ENCODE measurements at regions not wholly inside any gene's neighbourhood (a gene's known extent, or its start where the extent isn't known, plus 50 kb on each side); places are given as distances from the start of the nearest gene placed in this dataset.
"Not testable (repeated sequence)": the region's sequence is repeated elsewhere in the genome, so short reads cannot be mapped to it uniquely, and the experiment has no call there.

DNA sequence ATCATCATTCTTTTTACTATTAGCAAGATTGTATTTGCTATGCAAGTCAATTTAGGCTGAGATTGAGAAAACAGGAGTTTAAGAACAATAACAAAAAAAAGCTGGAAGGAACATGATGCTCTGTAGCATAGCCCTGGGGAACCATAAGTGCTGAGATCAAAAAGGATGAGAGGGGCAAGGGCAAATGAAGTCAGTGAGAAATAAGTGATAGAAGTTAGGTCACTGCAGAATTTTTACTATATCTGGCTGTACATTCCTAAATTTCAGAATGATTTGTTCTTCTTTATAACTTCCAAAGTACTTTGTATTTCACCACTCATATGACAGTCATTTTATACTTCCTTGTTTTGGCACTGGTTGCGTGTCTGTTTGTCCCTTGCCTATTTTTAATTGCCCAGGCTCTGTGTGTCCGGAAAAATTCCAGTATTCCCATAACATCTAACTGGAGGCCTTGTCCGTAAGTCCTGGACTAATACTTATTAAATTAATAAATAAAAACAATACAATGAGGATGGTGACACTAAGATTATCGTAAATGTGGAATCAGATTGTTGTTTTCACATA, 444.7 kb downstream of the TENT5A start:
- DNase-seq = no peak
- CTCF ChIA-PET = no interaction called here
- H3K27ac Mint-ChIP-seq = no peak overlapping the region
- POLR2A ChIA-PET = no interaction called here
- no peaks in the 10 kb centered on the region for H3K36me3 Mint-ChIP-seq (ENCODE audit: low read depth)
- H3K4me1 Mint-ChIP-seq = no peaks in the 10 kb centered on the region
- no peak overlapping the region for H3K4me3 Mint-ChIP-seq
- H3K9me3 Mint-ChIP-seq = peaks cover 3% of the 10 kb centered on the region
- H3K27me3 Mint-ChIP-seq = no peaks in the 10 kb centered on the region

DNA sequence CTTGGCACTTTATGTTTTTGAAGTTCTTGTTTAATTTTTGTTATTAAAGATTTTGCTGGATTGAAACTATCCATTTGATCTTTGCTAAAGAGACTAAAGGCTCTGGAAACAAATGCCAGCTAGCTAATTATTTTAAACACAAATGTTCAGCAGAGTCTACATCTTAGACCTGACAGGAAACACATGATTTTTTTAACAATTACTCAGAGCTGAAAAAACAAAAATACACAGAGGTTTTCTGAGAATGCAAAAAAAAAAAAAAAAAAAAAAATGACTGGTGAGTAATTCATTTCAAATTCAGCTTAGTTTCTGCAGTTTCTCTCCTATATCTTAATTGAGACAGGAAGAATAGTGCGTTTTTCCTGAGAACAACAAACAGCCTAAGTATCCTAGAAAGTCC, 448.0 kb downstream of the TENT5A start:
- H3K27ac Mint-ChIP-seq = no peak overlapping the region
- CTCF ChIA-PET = no interaction called here
- DNase-seq = no peak
- H3K36me3 Mint-ChIP-seq (ENCODE audit: low read depth) = no peaks in the 10 kb centered on the region
- no peak overlapping the region for H3K4me3 Mint-ChIP-seq
- no peaks in the 10 kb centered on the region for H3K4me1 Mint-ChIP-seq
- no peaks in the 10 kb centered on the region for H3K27me3 Mint-ChIP-seq
- POLR2A ChIA-PET = no interaction called here
- H3K9me3 Mint-ChIP-seq = no peaks in the 10 kb centered on the region

DNA sequence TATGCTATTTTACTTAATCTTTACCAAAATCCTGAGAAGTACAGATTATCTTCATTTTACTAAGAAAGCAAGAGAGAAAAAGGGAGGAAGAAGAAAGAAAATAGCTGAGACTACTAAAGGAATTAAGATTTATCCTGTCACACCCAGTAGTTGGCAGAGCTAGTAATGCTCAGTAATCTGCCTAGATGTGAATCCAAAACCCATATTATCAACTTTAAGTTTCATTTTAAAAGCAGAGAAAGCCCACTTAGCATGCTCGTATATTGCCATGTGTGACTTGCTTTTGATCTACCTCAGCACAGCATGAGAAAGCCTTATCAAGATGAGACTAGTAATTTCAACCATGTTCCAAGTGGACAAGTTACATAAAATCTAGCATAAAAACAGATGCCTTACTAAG, 451.5 kb downstream of the TENT5A start:
- no peaks in the 10 kb centered on the region for H3K27me3 Mint-ChIP-seq
- H3K27ac Mint-ChIP-seq = no peak overlapping the region
- POLR2A ChIA-PET = no interaction called here
- no peak for DNase-seq
- CTCF ChIA-PET = no interaction called here
- no peaks in the 10 kb centered on the region for H3K36me3 Mint-ChIP-seq (ENCODE audit: low read depth)
- no peaks in the 10 kb centered on the region for H3K9me3 Mint-ChIP-seq
- no peaks in the 10 kb centered on the region for H3K4me1 Mint-ChIP-seq
- no peak overlapping the region for H3K4me3 Mint-ChIP-seq

DNA sequence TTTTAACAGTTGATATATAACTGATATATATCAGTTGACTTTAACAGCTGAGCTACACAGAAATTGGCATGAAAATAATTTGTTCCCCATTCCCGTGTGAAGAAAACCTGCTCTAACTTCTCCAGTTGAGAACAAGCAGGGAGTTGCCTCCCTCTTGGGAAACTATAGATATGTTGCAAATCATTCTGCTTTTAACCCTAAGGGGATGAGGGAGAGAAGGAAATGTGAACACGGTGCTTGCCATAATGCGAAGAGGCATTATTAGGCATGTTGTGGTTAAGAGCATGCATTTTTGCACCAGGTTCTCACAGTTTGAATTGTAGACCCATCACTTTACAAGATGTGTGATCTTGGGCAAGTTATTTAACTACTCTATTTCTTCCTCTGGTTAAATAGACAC, 453.7 kb downstream of the TENT5A start:
- H3K4me1 Mint-ChIP-seq = no peaks in the 10 kb centered on the region
- DNase-seq = no peak
- POLR2A ChIA-PET = no interaction called here
- no peaks in the 10 kb centered on the region for H3K9me3 Mint-ChIP-seq
- H3K36me3 Mint-ChIP-seq (ENCODE audit: low read depth) = no peaks in the 10 kb centered on the region
- no peak overlapping the region for H3K27ac Mint-ChIP-seq
- no peaks in the 10 kb centered on the region for H3K27me3 Mint-ChIP-seq
- CTCF ChIA-PET = no interaction called here
- H3K4me3 Mint-ChIP-seq = no peak overlapping the region

DNA sequence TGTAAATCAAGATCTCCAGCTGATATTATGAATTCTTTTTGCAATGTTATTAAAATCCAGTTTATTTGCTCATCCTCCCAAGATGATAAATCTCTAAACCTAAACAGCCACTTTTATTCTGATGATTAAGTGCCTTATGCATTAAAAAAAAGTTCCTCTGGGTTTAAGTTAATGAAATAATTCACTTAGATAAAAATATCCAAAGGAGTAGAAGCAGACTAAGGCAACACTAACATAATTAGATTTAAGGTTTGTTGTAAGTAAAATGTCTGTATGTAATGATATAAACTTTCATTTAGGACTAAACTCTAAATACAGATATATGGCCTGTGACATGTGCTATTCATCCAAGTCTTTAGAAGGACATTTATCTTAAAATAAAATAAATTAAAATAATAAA, 457.2 kb downstream of the TENT5A start:
- Mint-ChIP-seq H3K27me3 (no peaks in the 10 kb centered on the region), H3K36me3 (ENCODE audit: low read depth) (no peaks in the 10 kb centered on the region), H3K4me3 (no peak overlapping the region), H3K27ac (no peak overlapping the region), H3K4me1 (no peaks in the 10 kb centered on the region), H3K9me3 (no peaks in the 10 kb centered on the region)
- POLR2A ChIA-PET = no interaction called here
- CTCF ChIA-PET = no interaction called here
- DNase-seq = no peak

DNA sequence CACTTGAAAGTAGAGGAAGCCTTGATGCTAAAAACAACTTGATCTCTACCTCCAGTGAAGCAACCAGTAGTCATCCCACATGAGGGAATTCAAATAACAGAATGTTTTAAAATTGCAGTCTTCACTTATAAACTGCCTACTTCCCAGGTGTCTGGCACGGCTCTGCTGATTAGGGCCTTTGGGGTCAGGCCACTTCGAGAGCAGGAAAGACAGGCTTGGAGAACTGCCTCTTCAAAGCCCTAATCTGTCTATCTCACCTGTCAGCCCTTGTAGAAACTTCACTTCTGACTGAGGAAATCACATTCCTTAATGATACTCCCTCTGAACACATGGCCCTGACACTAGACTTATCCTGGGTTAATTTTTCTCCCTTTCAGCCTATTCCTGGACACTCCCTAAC, 458.6 kb downstream of the TENT5A start:
- no peak for DNase-seq
- Mint-ChIP-seq H3K9me3 (no peaks in the 10 kb centered on the region), H3K27ac (no peak overlapping the region), H3K4me3 (no peak overlapping the region), H3K27me3 (no peaks in the 10 kb centered on the region), H3K36me3 (ENCODE audit: low read depth) (no peaks in the 10 kb centered on the region), H3K4me1 (no peaks in the 10 kb centered on the region)
- ChIA-PET CTCF (no interaction called here), POLR2A (no interaction called here)

DNA sequence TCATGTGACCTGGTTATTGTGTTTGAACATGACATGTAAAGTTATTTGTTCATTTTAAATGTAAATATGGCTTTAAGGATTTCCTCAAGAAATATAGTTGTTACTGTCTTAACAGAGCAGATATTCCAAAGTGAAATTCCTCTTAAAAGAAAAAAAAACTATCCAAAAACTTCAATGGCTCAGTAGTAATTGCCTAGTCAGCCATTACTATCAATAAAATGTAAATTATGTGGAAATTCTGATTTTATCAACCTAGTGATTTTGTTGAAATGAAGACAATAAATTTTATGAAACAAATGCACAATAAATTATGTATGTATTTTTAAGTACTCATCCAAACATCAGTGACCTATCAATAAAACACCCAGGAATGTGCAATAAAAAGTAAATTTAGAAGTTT, 463.3 kb downstream of the TENT5A start:
- POLR2A ChIA-PET = no interaction called here
- CTCF ChIA-PET = no interaction called here
- Mint-ChIP-seq H3K27ac (no peak overlapping the region), H3K4me3 (no peak overlapping the region), H3K4me1 (no peaks in the 10 kb centered on the region), H3K36me3 (ENCODE audit: low read depth) (no peaks in the 10 kb centered on the region), H3K9me3 (peaks cover 3% of the 10 kb centered on the region), H3K27me3 (no peaks in the 10 kb centered on the region)
- DNase-seq = no peak

DNA sequence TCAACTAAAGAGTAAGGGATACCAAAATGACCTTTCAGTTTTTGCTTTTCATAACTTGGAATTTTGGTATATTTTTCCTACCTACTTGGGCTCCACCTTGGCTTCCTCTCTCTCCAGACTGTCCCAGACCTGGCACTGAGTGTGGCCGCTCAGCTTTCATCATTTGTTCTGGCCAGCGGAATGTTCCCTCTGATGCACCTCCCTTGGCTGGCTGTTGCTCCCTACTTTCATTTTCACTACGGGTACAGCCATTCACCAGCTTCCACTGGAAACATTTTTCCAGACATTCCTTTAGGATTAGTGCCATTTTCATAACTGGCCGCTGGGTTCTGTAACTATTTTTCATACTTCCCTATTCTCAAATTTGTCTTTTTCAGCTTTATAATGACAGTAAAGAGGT, 487.4 kb downstream of the TENT5A start:
- DNase-seq = no peak
- peaks cover 2% of the 10 kb centered on the region for H3K9me3 Mint-ChIP-seq
- no peaks in the 10 kb centered on the region for H3K27me3 Mint-ChIP-seq
- H3K4me3 Mint-ChIP-seq = no peak overlapping the region
- ChIA-PET POLR2A (no interaction called here), CTCF (no interaction called here)
- no peaks in the 10 kb centered on the region for H3K36me3 Mint-ChIP-seq (ENCODE audit: low read depth)
- H3K4me1 Mint-ChIP-seq = no peaks in the 10 kb centered on the region
- H3K27ac Mint-ChIP-seq = no peak overlapping the region

DNA sequence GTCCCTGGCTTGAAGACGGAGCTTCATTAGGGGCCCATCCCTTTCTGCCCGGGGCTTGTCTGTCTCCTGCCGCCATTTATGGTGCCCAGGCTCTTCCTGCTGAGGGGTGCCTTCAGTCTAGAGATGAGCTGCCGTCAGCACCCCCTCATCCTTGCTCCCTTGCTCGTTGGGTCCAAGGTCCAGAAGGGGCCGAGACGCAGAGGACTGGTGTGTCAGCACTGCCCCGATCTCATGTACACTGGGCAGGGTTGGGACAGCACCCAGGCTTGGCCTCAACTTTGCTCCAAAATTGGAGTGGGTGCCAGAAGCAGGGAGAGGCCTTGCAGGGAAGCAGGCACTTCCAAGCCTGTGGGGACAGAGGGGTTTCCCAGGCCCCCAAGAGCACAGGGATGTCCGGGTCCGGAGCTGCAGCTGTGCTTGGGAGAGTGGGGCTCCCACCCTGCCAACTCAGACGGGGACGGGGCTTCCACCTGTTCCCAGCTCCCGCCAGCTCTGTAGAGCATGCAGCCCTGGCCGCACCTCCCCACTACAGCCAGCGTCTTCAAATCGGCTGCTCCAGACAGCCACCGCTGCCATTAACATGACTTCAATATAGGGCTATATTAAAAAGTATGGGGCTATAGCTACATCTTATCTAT, 488.8 kb downstream of the TENT5A start:
- H3K4me1 Mint-ChIP-seq = no peaks in the 10 kb centered on the region
- H3K9me3 Mint-ChIP-seq = no peaks in the 10 kb centered on the region
- H3K27ac Mint-ChIP-seq = no peak overlapping the region
- DNase-seq = no peak
- POLR2A ChIA-PET = no interaction called here
- H3K27me3 Mint-ChIP-seq = no peaks in the 10 kb centered on the region
- H3K4me3 Mint-ChIP-seq = no peak overlapping the region
- H3K36me3 Mint-ChIP-seq (ENCODE audit: low read depth) = no peaks in the 10 kb centered on the region
- CTCF ChIA-PET = no interaction called here

DNA sequence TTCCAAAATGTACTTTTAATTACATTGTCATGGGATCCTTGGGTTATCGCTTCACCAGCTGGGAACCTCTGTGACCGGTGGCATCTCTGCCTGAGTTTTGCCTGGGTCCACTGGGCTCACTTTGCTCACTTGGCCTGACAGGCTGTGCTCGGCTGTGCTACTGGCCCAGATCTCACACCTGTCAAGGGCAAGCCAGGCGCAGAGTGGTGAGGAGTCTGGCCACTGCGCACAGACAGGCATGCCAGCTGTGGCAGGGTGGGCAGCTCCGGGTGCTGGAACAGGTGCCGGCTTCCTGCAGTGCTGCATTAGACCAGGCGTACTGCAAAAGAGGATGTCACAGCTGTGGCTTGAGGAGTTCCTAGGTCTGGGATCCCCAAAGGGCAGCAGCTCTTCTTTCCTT, 489.8 kb downstream of the TENT5A start:
- H3K4me3 Mint-ChIP-seq = no peak overlapping the region
- no peaks in the 10 kb centered on the region for H3K4me1 Mint-ChIP-seq
- DNase-seq = no peak
- H3K9me3 Mint-ChIP-seq = no peaks in the 10 kb centered on the region
- H3K27me3 Mint-ChIP-seq = no peaks in the 10 kb centered on the region
- no peak overlapping the region for H3K27ac Mint-ChIP-seq
- ChIA-PET POLR2A (no interaction called here), CTCF (no interaction called here)
- H3K36me3 Mint-ChIP-seq (ENCODE audit: low read depth) = no peaks in the 10 kb centered on the region

DNA sequence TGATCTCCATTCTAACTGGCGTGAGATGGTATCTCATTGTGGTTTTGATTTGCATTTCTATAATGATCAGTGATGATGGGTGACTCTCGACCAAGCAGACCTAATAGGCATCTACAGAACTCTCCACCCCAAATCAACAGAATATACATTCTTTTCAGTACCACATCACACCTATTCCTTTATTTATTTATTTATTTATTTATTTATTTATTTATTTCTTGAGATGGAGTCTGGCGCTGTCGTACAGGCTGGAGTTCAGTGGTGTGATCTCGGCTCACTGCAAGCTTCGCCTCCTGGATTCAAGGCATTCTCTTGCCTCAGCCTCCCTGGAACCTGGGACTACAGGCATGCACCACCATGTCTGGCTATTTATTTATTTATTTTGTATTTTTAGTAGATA, 496.3 kb downstream of the TENT5A start:
- H3K4me3 Mint-ChIP-seq; H3K27me3 Mint-ChIP-seq; POLR2A ChIA-PET; DNase-seq; CTCF ChIA-PET; H3K36me3 Mint-ChIP-seq (ENCODE audit: low read depth); H3K4me1 Mint-ChIP-seq; H3K27ac Mint-ChIP-seq: not testable (repeated sequence)
- peaks cover 20% of the 10 kb centered on the region for H3K9me3 Mint-ChIP-seq

DNA sequence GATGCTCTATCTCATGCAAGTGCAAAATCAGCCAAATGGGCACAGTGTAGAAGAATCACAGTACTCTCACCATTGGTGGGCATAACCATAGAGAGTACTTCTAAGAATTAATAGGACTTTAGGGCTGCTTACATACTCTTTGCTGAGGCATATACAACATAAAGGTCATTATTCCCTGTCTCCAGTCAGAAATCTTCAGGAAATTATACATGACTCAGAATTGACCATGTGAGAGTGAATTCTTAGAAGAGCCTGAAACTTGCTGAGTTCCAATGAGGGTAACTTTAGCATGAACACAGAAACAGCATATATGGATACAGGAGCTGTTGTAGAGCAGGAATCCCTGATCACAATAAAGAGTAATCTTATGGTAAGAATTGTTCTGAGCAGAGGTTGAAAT, 498.7 kb downstream of the TENT5A start:
- CTCF ChIA-PET = no interaction called here
- H3K4me3 Mint-ChIP-seq = no peak overlapping the region
- POLR2A ChIA-PET = no interaction called here
- H3K4me1 Mint-ChIP-seq = no peaks in the 10 kb centered on the region
- no peaks in the 10 kb centered on the region for H3K27me3 Mint-ChIP-seq
- no peak for DNase-seq
- peaks cover 20% of the 10 kb centered on the region for H3K9me3 Mint-ChIP-seq
- no peak overlapping the region for H3K27ac Mint-ChIP-seq
- no peaks in the 10 kb centered on the region for H3K36me3 Mint-ChIP-seq (ENCODE audit: low read depth)

DNA sequence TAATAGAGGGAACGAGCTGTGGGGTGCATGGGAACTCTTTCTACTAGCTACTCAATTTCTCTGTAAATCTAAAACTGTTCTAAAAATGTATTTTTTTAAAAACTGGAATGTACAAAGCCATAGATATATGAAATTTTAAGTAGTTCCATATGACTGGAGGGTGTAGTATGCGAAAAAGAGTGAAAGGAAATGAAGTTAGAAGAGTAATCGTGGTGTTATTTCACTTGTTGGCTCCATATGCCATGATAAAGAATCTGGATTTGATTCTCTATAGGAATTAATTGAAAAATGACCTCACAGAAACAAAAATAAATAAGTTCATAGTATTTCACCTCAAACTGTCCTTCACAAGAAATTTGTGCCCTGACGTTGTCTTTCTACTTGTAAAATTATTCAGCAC, 500.2 kb downstream of the TENT5A start:
- Mint-ChIP-seq H3K27ac (no peak overlapping the region), H3K9me3 (peaks cover 20% of the 10 kb centered on the region), H3K27me3 (no peaks in the 10 kb centered on the region), H3K4me1 (no peaks in the 10 kb centered on the region), H3K4me3 (no peak overlapping the region), H3K36me3 (ENCODE audit: low read depth) (no peaks in the 10 kb centered on the region)
- POLR2A ChIA-PET = no interaction called here
- DNase-seq = no peak
- CTCF ChIA-PET = no interaction called here

DNA sequence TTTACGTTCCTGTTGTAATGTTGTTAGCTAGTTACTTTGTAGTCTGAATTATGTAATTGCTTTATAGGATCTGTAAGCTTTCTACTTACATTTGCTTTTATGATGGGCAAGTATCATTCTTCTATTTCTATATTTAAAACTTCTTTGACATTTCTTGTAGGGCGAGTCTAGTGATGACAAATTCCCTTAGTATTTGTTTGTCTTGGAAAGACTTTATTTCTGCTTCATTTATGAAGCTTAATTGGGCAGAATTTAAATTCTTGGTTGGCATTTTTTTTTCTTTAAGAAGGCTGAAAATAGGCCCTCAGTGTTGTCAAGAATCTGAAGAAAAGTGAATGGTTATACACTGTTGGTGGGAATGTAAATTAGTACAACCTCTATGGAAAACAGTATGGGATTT, 506.3 kb downstream of the TENT5A start:
- POLR2A ChIA-PET = no interaction called here
- Mint-ChIP-seq H3K36me3 (ENCODE audit: low read depth) (no peaks in the 10 kb centered on the region), H3K4me3 (no peak overlapping the region), H3K27ac (no peak overlapping the region), H3K9me3 (peaks cover 8% of the 10 kb centered on the region), H3K27me3 (no peaks in the 10 kb centered on the region), H3K4me1 (no peaks in the 10 kb centered on the region)
- CTCF ChIA-PET = no interaction called here
- DNase-seq = no peak

DNA sequence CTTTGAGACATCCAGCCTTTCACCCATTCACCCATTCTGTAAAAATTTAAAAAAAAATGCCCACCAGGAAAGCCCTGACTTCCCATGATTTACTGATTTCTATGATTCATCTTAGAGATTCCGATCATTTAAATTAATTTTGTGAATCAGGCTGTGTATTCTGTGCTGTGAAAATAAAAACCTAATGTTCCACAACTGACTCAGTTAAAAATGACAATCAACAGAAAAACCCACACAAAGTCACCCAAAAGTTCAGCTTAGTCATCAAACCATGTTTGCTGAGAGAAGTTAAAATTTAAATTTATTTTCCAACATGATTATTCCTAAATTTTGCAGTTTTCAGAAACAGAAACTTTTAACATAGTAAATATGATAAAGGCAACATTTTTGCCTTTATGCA, 509.9 kb downstream of the TENT5A start:
- Mint-ChIP-seq H3K9me3 (peaks cover 8% of the 10 kb centered on the region), H3K27ac (no peak overlapping the region), H3K27me3 (no peaks in the 10 kb centered on the region), H3K36me3 (ENCODE audit: low read depth) (no peaks in the 10 kb centered on the region), H3K4me3 (no peak overlapping the region), H3K4me1 (no peaks in the 10 kb centered on the region)
- CTCF ChIA-PET = no interaction called here
- no peak for DNase-seq
- POLR2A ChIA-PET = no interaction called here

All from activated CD4-positive, alpha-beta memory T cell treated with anti-CD3 and anti-CD28 coated beads, Interleukin-2, amount 10 ng/mL, durations not matched to agents 7 days and 5 days (primary cell).